ENCODE measurements at regions not wholly inside any gene's neighbourhood (a gene's known extent, or its start where the extent isn't known, plus 50 kb on each side); places are given as distances from the start of the nearest gene placed in this dataset.

DNA sequence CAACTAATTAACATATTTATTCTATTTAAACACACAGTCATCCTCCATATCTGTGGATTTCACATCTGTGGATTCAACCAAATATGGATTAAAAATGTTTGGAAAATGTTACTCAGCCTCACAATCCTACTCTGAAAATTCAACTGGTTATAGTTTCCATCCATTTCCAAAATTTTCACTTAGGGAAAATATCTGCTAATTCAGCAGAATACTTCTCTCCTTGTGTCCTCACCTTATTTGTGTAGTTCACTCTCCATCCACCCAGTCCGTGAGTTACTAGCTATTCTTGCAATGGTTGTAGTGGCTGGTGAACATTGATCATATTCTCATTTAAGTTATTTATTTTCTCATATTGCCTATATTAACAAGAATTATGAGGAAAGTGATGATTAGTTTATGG lies 77.6 kb upstream of the PRKCQ start:
- Histone ChIP-seq H3K4me3 (replicated peaks in 1 of 2; ENCODE audit: low read depth in 1 of 2, low read length in 2 of 2) (no peak overlapping the region), H3K9ac (ENCODE audit: low read length) (no peak overlapping the region), H3K9me3 (ENCODE audit: control insufficient read depth in 1 of 2, insufficient read depth in 1 of 2, low read depth in 1 of 2, low read length in 2 of 2) (no peaks in the 10 kb centered on the region), H2AFZ (ENCODE audit: low read depth, low read length, poor library complexity, severe bottlenecking) (no peak overlapping the region), H3K27me3 (ENCODE audit: insufficient read depth, low read length) (peaks cover 77% of the 10 kb centered on the region), H3K36me3 (ENCODE audit: control insufficient read depth in 1 of 2, insufficient read depth in 2 of 2, low read length in 2 of 2) (no peaks in the 10 kb centered on the region), H4K20me1 (ENCODE audit: insufficient read depth) (no peaks in the 10 kb centered on the region; the same call in 1 of the 2 replicates), H3K4me2 (ENCODE audit: low read length) (no peak overlapping the region), H3K4me1 (ENCODE audit: control insufficient read depth in 1 of 2, insufficient read depth in 2 of 2, low read length in 2 of 2) (no peaks in the 10 kb centered on the region), H3K27ac (ENCODE audit: low read depth, low read length) (no peak overlapping the region), H3K9me2 (ENCODE audit: insufficient read depth) (no peaks in the 10 kb centered on the region), H3K79me2 (ENCODE audit: insufficient read depth, low read length) (no peaks in the 10 kb centered on the region)
- no TSS peak for BruUV-seq (replicated peaks)
- ChIA-PET RAD21 (ENCODE audit: low non-redundant PET in 1 of 2, low total read pairs in 2 of 2, uncharacterized antibody in 2 of 2, unreplicated experiment in 2 of 2) (no interaction called here), CTCF (interaction anchor here (1.5 kb wide), 1 partner anchor 10 kb away, joined by 3 read pairs; no protein-coding TSS in a partner anchor), POLR2A (no interaction called here)
- no peak for TF ChIP-seq SRF (IDR thresholded peaks at IDR 0.05; ENCODE audit: low read depth)
- TF ChIP-seq POLR2AphosphoS5 (IDR thresholded peaks at IDR 0.05; ENCODE audit: low read depth, low read length) = no peak
- TF ChIP-seq YY1 (IDR thresholded peaks at IDR 0.05; ENCODE audit: extremely low read depth, insufficient replicate concordance, low read depth, low read length) = no peak
- TF ChIP-seq, protein P1, sequence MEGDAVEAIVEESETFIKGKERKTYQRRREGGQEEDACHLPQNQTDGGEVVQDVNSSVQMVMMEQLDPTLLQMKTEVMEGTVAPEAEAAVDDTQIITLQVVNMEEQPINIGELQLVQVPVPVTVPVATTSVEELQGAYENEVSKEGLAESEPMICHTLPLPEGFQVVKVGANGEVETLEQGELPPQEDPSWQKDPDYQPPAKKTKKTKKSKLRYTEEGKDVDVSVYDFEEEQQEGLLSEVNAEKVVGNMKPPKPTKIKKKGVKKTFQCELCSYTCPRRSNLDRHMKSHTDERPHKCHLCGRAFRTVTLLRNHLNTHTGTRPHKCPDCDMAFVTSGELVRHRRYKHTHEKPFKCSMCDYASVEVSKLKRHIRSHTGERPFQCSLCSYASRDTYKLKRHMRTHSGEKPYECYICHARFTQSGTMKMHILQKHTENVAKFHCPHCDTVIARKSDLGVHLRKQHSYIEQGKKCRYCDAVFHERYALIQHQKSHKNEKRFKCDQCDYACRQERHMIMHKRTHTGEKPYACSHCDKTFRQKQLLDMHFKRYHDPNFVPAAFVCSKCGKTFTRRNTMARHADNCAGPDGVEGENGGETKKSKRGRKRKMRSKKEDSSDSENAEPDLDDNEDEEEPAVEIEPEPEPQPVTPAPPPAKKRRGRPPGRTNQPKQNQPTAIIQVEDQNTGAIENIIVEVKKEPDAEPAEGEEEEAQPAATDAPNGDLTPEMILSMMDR (IDR thresholded peaks at IDR 0.05 in 2 of 3, conservative IDR thresholded peaks at IDR 0.05 in 1 of 3; ENCODE audit: borderline replicate concordance in 1 of 3, insufficient read depth in 1 of 3, low read depth in 2 of 3, low read length in 2 of 3) = no peak
- ATAC-seq (no peak), DNase-seq (ENCODE audit: low read depth, low spot score) (no peak)
- intact Hi-C loops (cut with micrococcal nuclease) = no loop called here

DNA sequence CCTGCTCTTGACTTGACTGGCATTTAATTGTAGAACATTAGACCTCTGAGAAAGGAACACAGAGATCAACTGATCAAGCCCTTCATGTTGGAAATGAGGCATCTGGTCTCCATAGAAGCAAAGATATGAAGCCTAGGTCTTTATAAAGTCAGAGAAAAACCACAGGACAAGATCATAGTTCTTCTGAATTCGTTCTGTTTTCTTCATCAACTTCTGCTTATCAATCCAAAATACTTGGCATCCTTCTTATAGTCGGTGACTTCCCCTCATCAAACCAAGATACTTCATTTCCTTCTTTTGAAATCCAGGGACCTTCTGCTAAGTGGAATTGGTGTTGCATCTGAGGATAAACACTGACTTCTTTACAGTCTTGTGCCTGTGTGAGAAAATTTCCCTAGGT lies 77.1 kb upstream of the PRKCQ start:
- POLR2A ChIA-PET = no interaction called here
- H3K4me1 ChIP-seq (ENCODE audit: control insufficient read depth in 1 of 2, insufficient read depth in 2 of 2, low read length in 2 of 2) = no peaks in the 10 kb centered on the region
- CTCF ChIA-PET = interaction anchor here (1.5 kb wide), 1 partner anchor 9 kb away, joined by 3 read pairs; no protein-coding TSS in a partner anchor
- H3K4me3 ChIP-seq (replicated peaks in 1 of 2; ENCODE audit: low read depth in 1 of 2, low read length in 2 of 2) = no peak overlapping the region
- no peaks in the 10 kb centered on the region for H3K9me3 ChIP-seq (ENCODE audit: control insufficient read depth in 1 of 2, insufficient read depth in 1 of 2, low read depth in 1 of 2, low read length in 2 of 2)
- H3K27me3 ChIP-seq (ENCODE audit: insufficient read depth, low read length) = peaks cover 76% of the 10 kb centered on the region
- H3K79me2 ChIP-seq (ENCODE audit: insufficient read depth, low read length) = no peaks in the 10 kb centered on the region
- H4K20me1 ChIP-seq (ENCODE audit: insufficient read depth) = no peaks in the 10 kb centered on the region; the same call in 1 of the 2 replicates
- H3K27ac ChIP-seq (ENCODE audit: low read depth, low read length) = no peak overlapping the region
- no peak overlapping the region for H3K9ac ChIP-seq (ENCODE audit: low read length)
- no TSS peak for BruUV-seq (replicated peaks)
- DNase-seq (ENCODE audit: low read depth, low spot score) (no peak), ATAC-seq (no peak)
- RAD21 ChIA-PET (ENCODE audit: low non-redundant PET in 1 of 2, low total read pairs in 2 of 2, uncharacterized antibody in 2 of 2, unreplicated experiment in 2 of 2) = no interaction called here
- H3K9me2 ChIP-seq (ENCODE audit: insufficient read depth) = no peaks in the 10 kb centered on the region
- intact Hi-C loops (cut with micrococcal nuclease) = no loop called here
- H2AFZ ChIP-seq (ENCODE audit: low read depth, low read length, poor library complexity, severe bottlenecking) = no peak overlapping the region
- no peak overlapping the region for H3K4me2 ChIP-seq (ENCODE audit: low read length)
- H3K36me3 ChIP-seq (ENCODE audit: control insufficient read depth in 1 of 2, insufficient read depth in 2 of 2, low read length in 2 of 2) = no peaks in the 10 kb centered on the region
- TF ChIP-seq SP1 (IDR thresholded peaks at IDR 0.05; ENCODE audit: low read depth) = no peak
- no peak for TF ChIP-seq EZH2phosphoT487 (IDR thresholded peaks at IDR 0.05; ENCODE audit: borderline replicate concordance)
- TF ChIP-seq ZFX (IDR thresholded peaks at IDR 0.05) = no peak
- TF ChIP-seq ZNF274 (IDR thresholded peaks at IDR 0.05; ENCODE audit: low read depth, low read length) = no peak
- TF ChIP-seq, protein P2, sequence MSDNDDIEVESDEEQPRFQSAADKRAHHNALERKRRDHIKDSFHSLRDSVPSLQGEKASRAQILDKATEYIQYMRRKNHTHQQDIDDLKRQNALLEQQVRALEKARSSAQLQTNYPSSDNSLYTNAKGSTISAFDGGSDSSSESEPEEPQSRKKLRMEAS (IDR thresholded peaks at IDR 0.05) = no peak
- TF ChIP-seq, protein P3, sequence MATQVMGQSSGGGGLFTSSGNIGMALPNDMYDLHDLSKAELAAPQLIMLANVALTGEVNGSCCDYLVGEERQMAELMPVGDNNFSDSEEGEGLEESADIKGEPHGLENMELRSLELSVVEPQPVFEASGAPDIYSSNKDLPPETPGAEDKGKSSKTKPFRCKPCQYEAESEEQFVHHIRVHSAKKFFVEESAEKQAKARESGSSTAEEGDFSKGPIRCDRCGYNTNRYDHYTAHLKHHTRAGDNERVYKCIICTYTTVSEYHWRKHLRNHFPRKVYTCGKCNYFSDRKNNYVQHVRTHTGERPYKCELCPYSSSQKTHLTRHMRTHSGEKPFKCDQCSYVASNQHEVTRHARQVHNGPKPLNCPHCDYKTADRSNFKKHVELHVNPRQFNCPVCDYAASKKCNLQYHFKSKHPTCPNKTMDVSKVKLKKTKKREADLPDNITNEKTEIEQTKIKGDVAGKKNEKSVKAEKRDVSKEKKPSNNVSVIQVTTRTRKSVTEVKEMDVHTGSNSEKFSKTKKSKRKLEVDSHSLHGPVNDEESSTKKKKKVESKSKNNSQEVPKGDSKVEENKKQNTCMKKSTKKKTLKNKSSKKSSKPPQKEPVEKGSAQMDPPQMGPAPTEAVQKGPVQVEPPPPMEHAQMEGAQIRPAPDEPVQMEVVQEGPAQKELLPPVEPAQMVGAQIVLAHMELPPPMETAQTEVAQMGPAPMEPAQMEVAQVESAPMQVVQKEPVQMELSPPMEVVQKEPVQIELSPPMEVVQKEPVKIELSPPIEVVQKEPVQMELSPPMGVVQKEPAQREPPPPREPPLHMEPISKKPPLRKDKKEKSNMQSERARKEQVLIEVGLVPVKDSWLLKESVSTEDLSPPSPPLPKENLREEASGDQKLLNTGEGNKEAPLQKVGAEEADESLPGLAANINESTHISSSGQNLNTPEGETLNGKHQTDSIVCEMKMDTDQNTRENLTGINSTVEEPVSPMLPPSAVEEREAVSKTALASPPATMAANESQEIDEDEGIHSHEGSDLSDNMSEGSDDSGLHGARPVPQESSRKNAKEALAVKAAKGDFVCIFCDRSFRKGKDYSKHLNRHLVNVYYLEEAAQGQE (IDR thresholded peaks at IDR 0.05; ENCODE audit: low read depth) = no peak
- no peak for TF ChIP-seq FOSL1 (IDR thresholded peaks at IDR 0.05; ENCODE audit: low read depth)
- TF ChIP-seq SIN3A (IDR thresholded peaks at IDR 0.05; ENCODE audit: low read depth) = no peak
- no peak for TF ChIP-seq EGR1 (IDR thresholded peaks at IDR 0.05; ENCODE audit: low read depth)
- TF ChIP-seq, protein P1 (IDR thresholded peaks at IDR 0.05 in 2 of 3, conservative IDR thresholded peaks at IDR 0.05 in 1 of 3; ENCODE audit: borderline replicate concordance in 1 of 3, insufficient read depth in 1 of 3, low read depth in 2 of 3, low read length in 2 of 3) = no peak

Measured in HCT116 (cell line).